ENCODE measurements at regions not wholly inside any gene's neighbourhood (a gene's known extent, or its start where the extent isn't known, plus 50 kb on each side); places are given as distances from the start of the nearest gene placed in this dataset.

DNA sequence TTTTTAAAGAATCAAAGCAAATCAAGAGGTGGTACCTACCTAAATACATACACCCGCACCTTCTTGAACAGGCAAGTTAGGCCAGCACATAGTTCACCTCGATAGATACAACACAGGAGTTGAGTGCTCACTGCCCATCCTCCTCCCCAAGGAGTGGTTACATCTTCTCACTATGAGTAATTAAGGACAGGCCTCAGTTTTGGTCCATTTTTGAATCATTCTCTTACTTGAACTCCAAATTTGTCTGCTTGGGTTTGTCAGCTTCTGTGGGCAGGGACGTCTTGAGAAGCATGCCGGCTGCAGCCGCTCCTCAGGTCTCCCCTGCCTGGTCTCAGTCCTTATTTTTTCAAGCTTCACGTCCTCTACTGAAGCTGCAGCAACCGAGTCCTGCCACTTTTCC lies 190.6 kb upstream of the RBPJ start:
- TF ChIP-seq, protein P1, sequence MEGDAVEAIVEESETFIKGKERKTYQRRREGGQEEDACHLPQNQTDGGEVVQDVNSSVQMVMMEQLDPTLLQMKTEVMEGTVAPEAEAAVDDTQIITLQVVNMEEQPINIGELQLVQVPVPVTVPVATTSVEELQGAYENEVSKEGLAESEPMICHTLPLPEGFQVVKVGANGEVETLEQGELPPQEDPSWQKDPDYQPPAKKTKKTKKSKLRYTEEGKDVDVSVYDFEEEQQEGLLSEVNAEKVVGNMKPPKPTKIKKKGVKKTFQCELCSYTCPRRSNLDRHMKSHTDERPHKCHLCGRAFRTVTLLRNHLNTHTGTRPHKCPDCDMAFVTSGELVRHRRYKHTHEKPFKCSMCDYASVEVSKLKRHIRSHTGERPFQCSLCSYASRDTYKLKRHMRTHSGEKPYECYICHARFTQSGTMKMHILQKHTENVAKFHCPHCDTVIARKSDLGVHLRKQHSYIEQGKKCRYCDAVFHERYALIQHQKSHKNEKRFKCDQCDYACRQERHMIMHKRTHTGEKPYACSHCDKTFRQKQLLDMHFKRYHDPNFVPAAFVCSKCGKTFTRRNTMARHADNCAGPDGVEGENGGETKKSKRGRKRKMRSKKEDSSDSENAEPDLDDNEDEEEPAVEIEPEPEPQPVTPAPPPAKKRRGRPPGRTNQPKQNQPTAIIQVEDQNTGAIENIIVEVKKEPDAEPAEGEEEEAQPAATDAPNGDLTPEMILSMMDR (IDR thresholded peaks at IDR 0.05; ENCODE audit: low read depth, low read length): no peak
- no peak overlapping the region for H3K4me3 ChIP-seq (ENCODE audit: low read depth, low read length)

DNA sequence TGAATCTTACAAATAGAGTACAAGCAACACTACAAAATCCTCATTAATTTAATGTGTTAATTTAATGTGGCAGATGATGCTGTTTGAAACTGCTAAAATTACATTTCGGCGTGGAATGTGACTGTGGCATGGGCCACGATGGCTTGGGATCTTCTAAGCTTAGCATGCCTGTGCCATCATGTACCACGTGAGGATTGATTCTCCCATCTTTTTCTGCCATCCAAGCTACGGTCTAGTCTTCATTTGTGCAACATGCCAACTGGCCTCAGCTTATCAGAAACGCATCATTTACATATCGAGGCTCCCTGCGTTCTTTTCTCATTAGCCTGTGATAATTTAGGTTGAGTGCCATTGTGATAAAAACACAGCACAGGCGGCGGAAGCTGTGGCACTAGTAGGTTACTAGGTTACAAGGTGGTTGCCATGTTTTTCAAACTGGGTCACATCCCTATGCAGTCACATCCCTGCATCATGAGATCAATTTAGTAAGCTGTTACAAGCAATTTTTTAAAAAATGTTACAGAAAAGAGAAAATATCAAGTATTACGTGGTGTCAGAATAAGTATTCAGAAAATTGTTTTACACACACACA lies 189.9 kb upstream of the RBPJ start:
- H3K4me3 ChIP-seq (ENCODE audit: low read depth, low read length): no peak overlapping the region
- TF ChIP-seq, protein P1 (IDR thresholded peaks at IDR 0.05; ENCODE audit: low read depth, low read length): no peak

DNA sequence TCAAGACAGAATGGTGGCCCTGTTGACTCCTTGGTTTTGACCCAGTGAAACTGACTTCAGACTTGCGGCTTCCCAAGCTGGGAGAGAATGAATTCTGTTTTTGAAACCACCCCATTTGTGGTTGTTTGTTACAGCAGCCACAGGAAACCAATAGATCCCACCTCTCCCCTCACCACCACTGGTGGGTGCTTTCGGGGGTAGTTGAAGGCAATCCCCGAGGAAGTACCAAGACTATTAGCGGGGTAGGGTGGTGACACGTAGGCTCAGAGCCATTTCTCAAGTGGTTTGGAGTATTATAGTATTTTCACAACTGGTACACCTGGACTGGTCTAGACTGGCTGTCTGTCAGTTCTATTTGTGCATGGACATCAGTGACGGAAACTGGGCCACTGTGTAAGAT lies 189.1 kb upstream of the RBPJ start:
- TF ChIP-seq, protein P1 (IDR thresholded peaks at IDR 0.05; ENCODE audit: low read depth, low read length): no peak

DNA sequence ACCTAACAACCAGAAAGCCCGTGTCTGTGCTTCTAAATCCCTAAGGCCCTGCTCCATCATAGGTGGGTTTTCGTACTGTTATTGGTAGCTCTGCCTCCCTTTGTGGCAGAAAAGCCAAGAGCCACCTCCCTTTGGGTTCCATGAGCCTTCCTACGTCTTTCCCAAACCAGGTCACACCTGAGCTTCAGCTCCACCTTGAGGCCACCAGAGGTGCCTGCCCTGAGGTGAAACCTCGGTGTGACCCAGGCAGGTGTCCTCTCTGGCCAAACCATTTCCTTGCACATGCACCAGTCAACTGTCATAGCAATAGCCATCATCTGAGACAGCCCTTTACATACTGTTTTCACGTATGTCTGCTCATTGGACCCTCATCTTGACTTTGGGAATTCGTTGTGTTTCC lies 188.0 kb upstream of the RBPJ start:
- no peak overlapping the region for H3K4me3 ChIP-seq (ENCODE audit: low read depth, low read length)
- TF ChIP-seq, protein P1 (IDR thresholded peaks at IDR 0.05; ENCODE audit: low read depth, low read length): no peak

More for the DNA sequence above, 189.1 kb upstream of the RBPJ start:
- no peak overlapping the region for H3K4me3 ChIP-seq (ENCODE audit: low read depth, low read length)

DNA sequence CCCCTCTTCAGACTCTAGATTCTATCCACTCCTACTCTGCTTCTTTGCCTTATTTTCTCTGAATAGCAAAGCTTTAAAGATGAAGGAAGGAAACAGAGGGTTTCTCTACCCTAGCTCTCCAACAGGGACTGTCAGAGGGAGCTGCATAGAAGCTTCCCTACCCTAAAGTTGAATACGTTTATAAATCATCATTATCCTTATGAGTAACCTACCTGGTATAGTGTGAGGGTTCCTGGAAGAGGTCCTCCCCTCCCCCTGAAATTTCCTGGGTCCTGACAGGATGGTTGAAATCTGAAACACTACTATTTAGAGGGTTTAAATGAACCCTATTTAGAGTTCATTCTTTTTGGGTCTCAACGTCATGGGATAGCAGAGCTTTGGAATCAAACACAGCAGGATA lies 187.0 kb upstream of the RBPJ start:
- H3K4me3 ChIP-seq (ENCODE audit: low read depth, low read length): no peak overlapping the region
- TF ChIP-seq, protein P1 (IDR thresholded peaks at IDR 0.05; ENCODE audit: low read depth, low read length): no peak

DNA sequence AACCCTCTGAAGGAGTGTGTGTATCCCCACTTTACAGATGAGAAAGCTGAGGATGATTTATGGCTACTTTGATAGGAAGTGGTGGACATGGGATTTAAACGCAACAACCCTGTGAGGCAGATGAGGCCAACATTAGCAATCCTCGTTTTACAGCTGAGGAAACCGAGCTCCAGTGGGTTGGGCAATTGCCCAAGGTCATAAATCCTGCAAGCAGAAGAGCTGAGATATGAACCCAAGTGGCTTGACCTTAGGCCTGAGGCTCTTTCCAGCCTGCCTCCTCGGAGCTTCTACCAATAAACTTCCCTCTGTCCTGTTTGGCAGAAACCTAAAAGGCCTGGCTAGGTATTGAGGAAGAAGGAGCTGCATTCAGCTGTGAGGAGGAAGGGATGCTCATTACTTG lies 185.5 kb upstream of the RBPJ start:
- TF ChIP-seq, protein P1 (IDR thresholded peaks at IDR 0.05; ENCODE audit: low read depth, low read length): no peak
- H3K4me3 ChIP-seq (ENCODE audit: low read depth, low read length): no peak overlapping the region

DNA sequence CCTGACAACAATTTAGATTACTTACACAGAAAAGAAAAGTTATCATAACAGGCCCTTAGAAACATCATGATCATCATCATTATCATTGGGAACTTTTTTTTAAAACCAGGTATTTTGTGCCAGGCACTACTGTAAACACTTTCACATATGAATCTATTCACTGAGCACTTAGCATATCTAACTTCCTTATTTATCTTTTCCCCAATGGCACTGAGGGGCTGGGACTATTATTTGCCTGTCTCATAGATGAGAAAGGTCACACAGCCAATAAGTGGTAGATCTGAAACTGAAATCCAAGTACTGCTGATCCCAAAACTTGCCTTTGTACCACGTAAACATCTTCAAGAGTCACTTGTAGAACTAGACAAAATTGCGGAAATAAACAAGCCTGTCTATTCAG lies 184.2 kb upstream of the RBPJ start:
- TF ChIP-seq, protein P1 (IDR thresholded peaks at IDR 0.05; ENCODE audit: low read depth, low read length): no peak
- no peak overlapping the region for H3K4me3 ChIP-seq (ENCODE audit: low read depth, low read length)

Data from WI38 (cell line).